ENCODE measurements at regions not wholly inside any gene's neighbourhood (a gene's known extent, or its start where the extent isn't known, plus 50 kb on each side); places are given as distances from the start of the nearest gene placed in this dataset.

DNA sequence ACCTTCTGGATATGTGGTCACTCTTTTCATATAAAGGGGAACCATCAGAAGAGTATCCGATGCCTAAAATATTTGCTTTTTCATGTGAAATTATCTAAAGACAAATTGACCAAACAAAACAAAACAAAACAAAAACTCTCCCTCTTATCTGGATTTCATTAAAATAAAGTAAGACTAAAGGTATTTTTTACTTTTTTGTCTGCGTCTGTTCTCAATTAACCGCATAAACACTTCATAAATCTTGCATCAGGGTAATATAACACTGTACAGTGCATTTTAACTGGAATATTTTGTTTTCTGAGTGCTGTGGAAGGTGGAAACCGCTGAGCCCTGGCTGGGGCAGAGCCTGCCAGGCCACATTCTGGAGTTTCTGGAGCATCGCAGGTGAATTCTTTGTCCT, 234.1 kb upstream of the ZFP64 start:
- no peak for DNase-seq
- Histone ChIP-seq H3K4me1 (ENCODE audit: control insufficient read depth, insufficient read depth, low read length) (no peaks in the 10 kb centered on the region), H3K4ac (ENCODE audit: low read depth, low read length) (no peak overlapping the region), H3K9ac (ENCODE audit: low read depth, low read length) (no peak overlapping the region), H3K18ac (ENCODE audit: low read depth, low read length) (no peak overlapping the region), H2BK5ac (ENCODE audit: low read depth, low read length, poor library complexity, severe bottlenecking) (no peak overlapping the region), H4K8ac (ENCODE audit: low read depth in 2 of 2, low read length in 2 of 2) (no peak overlapping the region), H2BK120ac (ENCODE audit: low read depth, low read length) (no peak overlapping the region), H2BK20ac (ENCODE audit: low read depth, low read length) (no peak overlapping the region), H2BK15ac (ENCODE audit: low read depth, low read length) (no peak overlapping the region), H3K4me2 (ENCODE audit: low read depth, low read length) (no peak overlapping the region), H2AK9ac (replicated peaks; ENCODE audit: low read depth, low read length, poor library complexity) (no peak overlapping the region), H4K91ac (ENCODE audit: insufficient read depth, low read depth, low read length) (no peak overlapping the region), H3K56ac (ENCODE audit: extremely low read depth, insufficient read depth, low read length) (no peak overlapping the region), H4K5ac (ENCODE audit: low read depth, low read length) (no peak overlapping the region), H3K23ac (ENCODE audit: low read depth, low read length) (no peak overlapping the region), H3K9me1 (ENCODE audit: insufficient read depth, low read length) (peaks cover 7% of the 10 kb centered on the region; the same call in 1 of the 2 replicates), H3K14ac (replicated peaks; ENCODE audit: low read depth, low read length) (no peak overlapping the region), H3K79me1 (ENCODE audit: low read depth in 1 of 2, low read length in 2 of 2) (no peaks in the 10 kb centered on the region), H2AFZ (replicated peaks; ENCODE audit: low read length, poor library complexity) (no peak overlapping the region), H3K27me3 (ENCODE audit: control insufficient read depth, insufficient read depth, low read length) (no peaks in the 10 kb centered on the region), H3K27ac (ENCODE audit: insufficient read depth, low read length) (no peak overlapping the region), H3K36me3 (ENCODE audit: control insufficient read depth, insufficient read depth, low read length) (no peaks in the 10 kb centered on the region), H2AK5ac (ENCODE audit: low read depth, low read length) (no peak overlapping the region), H3K9me3 (ENCODE audit: control insufficient read depth, insufficient read depth, low read length) (no peaks in the 10 kb centered on the region), H4K20me1 (ENCODE audit: insufficient read depth, low read length) (peaks cover 6% of the 10 kb centered on the region; the same call in 1 of the 2 replicates), H3K4me3 (ENCODE audit: insufficient read depth, low read depth, low read length) (no peak overlapping the region)
- CTCF ChIA-PET = interaction anchor here (0.5 kb wide), 1 partner anchor 46 kb away, joined by 3 read pairs; no protein-coding TSS in a partner anchor
- intact Hi-C loops (cut with micrococcal nuclease) (no loop called here), in situ Hi-C loops (cut with MboI; ENCODE audit: low sequenced_read_pairs) (no loop called here), dilution Hi-C loops (cut with HindIII; ENCODE audit: low sequenced_read_pairs, unreplicated experiment) (no loop called here)
- TF ChIP-seq RAD21 (IDR thresholded peaks at IDR 0.05; ENCODE audit: low read length) = no peak
- no peak for TF ChIP-seq MAZ (IDR thresholded peaks at IDR 0.05; ENCODE audit: borderline replicate concordance, low read depth, low read length)
- TF ChIP-seq SMC3 (IDR thresholded peaks at IDR 0.05; ENCODE audit: low read depth, low read length) = no peak
- TF ChIP-seq, protein P1, sequence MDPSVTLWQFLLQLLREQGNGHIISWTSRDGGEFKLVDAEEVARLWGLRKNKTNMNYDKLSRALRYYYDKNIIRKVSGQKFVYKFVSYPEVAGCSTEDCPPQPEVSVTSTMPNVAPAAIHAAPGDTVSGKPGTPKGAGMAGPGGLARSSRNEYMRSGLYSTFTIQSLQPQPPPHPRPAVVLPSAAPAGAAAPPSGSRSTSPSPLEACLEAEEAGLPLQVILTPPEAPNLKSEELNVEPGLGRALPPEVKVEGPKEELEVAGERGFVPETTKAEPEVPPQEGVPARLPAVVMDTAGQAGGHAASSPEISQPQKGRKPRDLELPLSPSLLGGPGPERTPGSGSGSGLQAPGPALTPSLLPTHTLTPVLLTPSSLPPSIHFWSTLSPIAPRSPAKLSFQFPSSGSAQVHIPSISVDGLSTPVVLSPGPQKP (IDR thresholded peaks at IDR 0.05; ENCODE audit: borderline replicate concordance, low read depth, low read length) = no peak
- TF ChIP-seq CHD1 (IDR thresholded peaks at IDR 0.05; ENCODE audit: low read depth, low read length) = no peak
- no peak for TF ChIP-seq CEBPB (IDR thresholded peaks at IDR 0.05; ENCODE audit: low read depth, low read length)
- TF ChIP-seq, protein P2, sequence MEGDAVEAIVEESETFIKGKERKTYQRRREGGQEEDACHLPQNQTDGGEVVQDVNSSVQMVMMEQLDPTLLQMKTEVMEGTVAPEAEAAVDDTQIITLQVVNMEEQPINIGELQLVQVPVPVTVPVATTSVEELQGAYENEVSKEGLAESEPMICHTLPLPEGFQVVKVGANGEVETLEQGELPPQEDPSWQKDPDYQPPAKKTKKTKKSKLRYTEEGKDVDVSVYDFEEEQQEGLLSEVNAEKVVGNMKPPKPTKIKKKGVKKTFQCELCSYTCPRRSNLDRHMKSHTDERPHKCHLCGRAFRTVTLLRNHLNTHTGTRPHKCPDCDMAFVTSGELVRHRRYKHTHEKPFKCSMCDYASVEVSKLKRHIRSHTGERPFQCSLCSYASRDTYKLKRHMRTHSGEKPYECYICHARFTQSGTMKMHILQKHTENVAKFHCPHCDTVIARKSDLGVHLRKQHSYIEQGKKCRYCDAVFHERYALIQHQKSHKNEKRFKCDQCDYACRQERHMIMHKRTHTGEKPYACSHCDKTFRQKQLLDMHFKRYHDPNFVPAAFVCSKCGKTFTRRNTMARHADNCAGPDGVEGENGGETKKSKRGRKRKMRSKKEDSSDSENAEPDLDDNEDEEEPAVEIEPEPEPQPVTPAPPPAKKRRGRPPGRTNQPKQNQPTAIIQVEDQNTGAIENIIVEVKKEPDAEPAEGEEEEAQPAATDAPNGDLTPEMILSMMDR (conservative IDR thresholded peaks at IDR 0.05; ENCODE audit: low read depth, low read length) = no peak
- no peak for TF ChIP-seq RFX5 (IDR thresholded peaks at IDR 0.05; ENCODE audit: low read depth, low read length)
- no peak for ATAC-seq (ENCODE audit: low read depth)
- POLR2A ChIA-PET (ENCODE audit: unreplicated experiment) = interaction anchor here (0.6 kb wide), 1 partner anchor 16 kb away, joined by 3 read pairs; no protein-coding TSS in a partner anchor
- no TSS peak for BruUV-seq (replicated peaks)
- WGBS, 2 experiments (ENCODE audit: extremely low coverage in 2 of 2, insufficient read length in 1 of 2) = no CpG with 5 or more reads among the region's 5 CpGs

Data from IMR-90 (cell line).